Smooth muscle cell (in vitro differentiated cells): ENCODE measurements at regions not wholly inside any gene's neighbourhood (a gene's known extent, or its start where the extent isn't known, plus 50 kb on each side); places are given as distances from the start of the nearest gene placed in this dataset.

ENCODE experiments used
- DNase-seq: peaks from one replicate; lab custom pipeline; 2025; ENCODE audit not compliant: unreplicated experiment; lab: John Stamatoyannopoulos, UW
- H2AFZ ChIP-seq: fragments of 200-600 bp; sonication (generic); 2 replicates; pipeline ENCODE4 v1.6.0; 2016; ENCODE audit warnings: antibody characterized with exemption, low read depth, mild to moderate bottlenecking
- H3F3A ChIP-seq: fragments of 200-600 bp; sonication (generic); 2 replicates; pipeline ENCODE4 v1.6.0; 2017; ENCODE audit warnings: antibody characterized with exemption, low read depth
- H3K27ac ChIP-seq: fragments of 200-600 bp; sonication (generic); 2 replicates; pipeline ENCODE4 v1.5.1; 2016; ENCODE audit warnings: low read depth, mild to moderate bottlenecking
- H3K27me3 ChIP-seq: fragments of 200-600 bp; sonication (generic); 2 replicates; pipeline ENCODE4 v1.6.1; 2016; ENCODE audit warnings: low read depth, mild to moderate bottlenecking
- H3K36me3 ChIP-seq: fragments of 200-600 bp; sonication (generic); 2 replicates; pipeline ENCODE4 v1.5.1; 2016; ENCODE audit warnings: low read depth
- H3K4me1 ChIP-seq: fragments of 200-600 bp; sonication (generic); 2 replicates; pipeline ENCODE4 v1.5.1; 2016; ENCODE audit warnings: low read depth
- H3K4me2 ChIP-seq: fragments of 200-600 bp; sonication (generic); 2 replicates; pipeline ENCODE4 v1.6.0; 2016; ENCODE audit warnings: mild to moderate bottlenecking
- H3K4me3 ChIP-seq: fragments of 200-600 bp; sonication (generic); 2 replicates; pipeline ENCODE4 v1.5.1; 2016; ENCODE audit warnings: mild to moderate bottlenecking
- H3K79me2 ChIP-seq: fragments of 200-600 bp; sonication (generic); 2 replicates; pipeline ENCODE4 v1.6.0; 2016; ENCODE audit warnings: low read depth, mild to moderate bottlenecking
- H3K9ac ChIP-seq: fragments of 200-600 bp; sonication (generic); 2 replicates; pipeline ENCODE4 v1.6.0; 2016; ENCODE audit warnings: low read depth
- H3K9me3 ChIP-seq: fragments of 200-600 bp; sonication (generic); replicated peaks from 2 replicates; pipeline ENCODE4 v1.5.1; 2016; ENCODE audit warnings: low read depth
- H4K20me1 ChIP-seq: fragments of 200-600 bp; sonication (generic); 2 replicates; pipeline ENCODE4 v1.6.0; 2016; ENCODE audit warnings: low read depth
- CTCF ChIP-seq: fragments of 200-600 bp; sonication (generic); IDR thresholded peaks from 2 replicates; pipeline ENCODE4 v1.5.1; 2017; ENCODE audit warnings: borderline replicate concordance, mild to moderate bottlenecking, antibody characterized with exemption; ENCODE audit not compliant: insufficient read depth, poor library complexity, severe bottlenecking
- WGBS: methylation state at CpG from one replicate; pipeline ENCODE4 v1.1.7; 2016; ENCODE audit warnings: low lambda C conversion rate; 5-methylcytosine and 5-hydroxymethylcytosine counted together

GRCh38 chr3:76212679-76213078, 427.3 kb upstream of the ZNF717 start:
- Histone ChIP-seq H3K36me3 (no peaks in the 10 kb centered on the region), H4K20me1 (no peaks in the 10 kb centered on the region), H3K27ac (no peak overlapping the region), H3K4me2 (no peak overlapping the region), H3K4me3 (no peak overlapping the region), H3K9me3 (no peaks in the 10 kb centered on the region), H3F3A (no peaks in the 10 kb centered on the region), H3K27me3 (no peaks in the 10 kb centered on the region), H2AFZ (no peak overlapping the region), H3K79me2 (no peaks in the 10 kb centered on the region), H3K9ac (no peak overlapping the region), H3K4me1 (no peaks in the 10 kb centered on the region)
- 88% methylated on average over 2 of the region's 2 CpGs for WGBS
- DNase-seq: no peak
- TF ChIP-seq CTCF: no peak

- Histone ChIP-seq H2AFZ (no peak overlapping the region), H3K4me2 (no peak overlapping the region), H3F3A (no peaks in the 10 kb centered on the region), H3K9ac (no peak overlapping the region), H3K4me1 (no peaks in the 10 kb centered on the region), H3K4me3 (no peak overlapping the region), H3K27ac (no peak overlapping the region), H3K27me3 (no peaks in the 10 kb centered on the region), H3K36me3 (no peaks in the 10 kb centered on the region), H3K9me3 (no peaks in the 10 kb centered on the region), H4K20me1 (no peaks in the 10 kb centered on the region), H3K79me2 (no peaks in the 10 kb centered on the region)
- 91% methylated on average over 2 of the region's 2 CpGs for WGBS
- TF ChIP-seq CTCF: no peak
- no peak for DNase-seq
Measured at GRCh38 chr3:76222201-76222600, 436.9 kb upstream of the ZNF717 start.

- Histone ChIP-seq H3K4me3 (no peak overlapping the region), H2AFZ (no peak overlapping the region), H3K36me3 (no peaks in the 10 kb centered on the region), H3F3A (no peaks in the 10 kb centered on the region), H3K9ac (no peak overlapping the region), H3K4me1 (no peaks in the 10 kb centered on the region), H3K4me2 (no peak overlapping the region), H3K27ac (no peak overlapping the region), H4K20me1 (no peaks in the 10 kb centered on the region), H3K9me3 (no peaks in the 10 kb centered on the region), H3K27me3 (no peaks in the 10 kb centered on the region), H3K79me2 (no peaks in the 10 kb centered on the region)
- DNase-seq: no peak
- TF ChIP-seq CTCF: no peak
- WGBS: 93% methylated on average over 4 of the region's 4 CpGs
Measured at GRCh38 chr3:76231258-76231657, 445.9 kb upstream of the ZNF717 start.

- no peaks in the 10 kb centered on the region for H3K27me3 ChIP-seq
- DNase-seq: no peak
- no peak overlapping the region for H3K4me3 ChIP-seq
- H3K27ac ChIP-seq: no peak overlapping the region
- no peak overlapping the region for H3K4me2 ChIP-seq
- H3K4me1 ChIP-seq: peaks cover 8% of the 10 kb centered on the region
- 74% methylated on average over 17 of the region's 17 CpGs for WGBS
- no peak for TF ChIP-seq CTCF
- no peaks in the 10 kb centered on the region for H3K9me3 ChIP-seq
- no peak overlapping the region for H3K9ac ChIP-seq
- H2AFZ ChIP-seq: no peak overlapping the region
- H3K36me3 ChIP-seq: no peaks in the 10 kb centered on the region
- no peaks in the 10 kb centered on the region for H3F3A ChIP-seq
- no peaks in the 10 kb centered on the region for H3K79me2 ChIP-seq
- no peaks in the 10 kb centered on the region for H4K20me1 ChIP-seq
Measured at GRCh38 chr3:76242886-76243753, 457.8 kb upstream of the ZNF717 start.
